ENCODE measurements at regions not wholly inside any gene's neighbourhood (a gene's known extent, or its start where the extent isn't known, plus 50 kb on each side); places are given as distances from the start of the nearest gene placed in this dataset.

GRCh38 chr1:5632224-5632623, 360.0 kb downstream of the NPHP4 start:
- H3K27me3 ChIP-seq (ENCODE audit: control insufficient read depth in 4 of 4, insufficient read depth in 4 of 4, low read length in 3 of 4), result peaks cover 0 to 6% (median 0%) of the 10 kb centered on the region in 4 donors
- no peak for DNase-seq (ENCODE audit: low spot score)
- WGBS, result 56% methylated on average over 4 of the region's 4 CpGs

DNA sequence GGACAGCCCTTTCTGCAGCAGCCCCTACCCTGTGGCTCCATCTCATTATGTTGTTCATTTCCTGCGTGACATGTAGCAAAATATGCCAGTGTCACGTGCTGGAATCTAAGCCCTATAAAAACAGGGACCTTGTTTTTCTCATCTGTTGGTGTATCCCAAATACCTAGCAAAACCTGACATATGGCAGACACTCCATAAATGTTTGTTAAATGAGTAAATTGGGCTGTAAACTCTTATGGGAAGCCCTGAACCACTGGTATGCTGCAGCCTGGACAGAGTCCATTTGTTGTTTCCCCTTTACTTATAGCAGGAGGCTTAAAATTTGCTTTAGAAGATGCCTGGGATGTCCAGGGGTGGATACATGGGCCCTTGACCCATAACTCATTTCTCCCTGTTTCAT, 363.8 kb downstream of the NPHP4 start:
- H3K4me1 ChIP-seq (ENCODE audit: control insufficient read depth in 4 of 4, insufficient read depth in 4 of 4, low read length in 3 of 4), result no peaks in the 10 kb centered on the region
- no peak overlapping the region for H3K4me3 ChIP-seq (ENCODE audit: low read depth in 1 of 3, low read length in 3 of 3)
- no peaks in the 10 kb centered on the region for H3K9me3 ChIP-seq (ENCODE audit: control insufficient read depth in 4 of 4, low read length in 3 of 4)
- no peaks in the 10 kb centered on the region for H3K27me3 ChIP-seq (ENCODE audit: control insufficient read depth in 4 of 4, insufficient read depth in 4 of 4, low read length in 3 of 4)
- 64% methylated on average over 2 of the region's 2 CpGs for WGBS
- H3K36me3 ChIP-seq (ENCODE audit: control insufficient read depth in 4 of 4, insufficient read depth in 3 of 4, low read depth in 1 of 4, low read length in 3 of 4), result no peaks in the 10 kb centered on the region
- H3K9ac ChIP-seq (ENCODE audit: low read depth in 1 of 2, low read length in 2 of 2), result no peak overlapping the region
- DNase-seq (ENCODE audit: low spot score), result no peak
- no peak overlapping the region for H3K27ac ChIP-seq (ENCODE audit: low read depth in 1 of 2, low read length in 2 of 2)
- TF ChIP-seq REST (IDR thresholded peaks at IDR 0.05), result no peak
- no peak for TF ChIP-seq YY1 (IDR thresholded peaks at IDR 0.05)
- TF ChIP-seq MAX (IDR thresholded peaks at IDR 0.05), result no peak
- TF ChIP-seq RAD21 (IDR thresholded peaks at IDR 0.05), result no peak
- TF ChIP-seq TAF1 (conservative IDR thresholded peaks at IDR 0.05), result no peak
- TF ChIP-seq, protein P1, sequence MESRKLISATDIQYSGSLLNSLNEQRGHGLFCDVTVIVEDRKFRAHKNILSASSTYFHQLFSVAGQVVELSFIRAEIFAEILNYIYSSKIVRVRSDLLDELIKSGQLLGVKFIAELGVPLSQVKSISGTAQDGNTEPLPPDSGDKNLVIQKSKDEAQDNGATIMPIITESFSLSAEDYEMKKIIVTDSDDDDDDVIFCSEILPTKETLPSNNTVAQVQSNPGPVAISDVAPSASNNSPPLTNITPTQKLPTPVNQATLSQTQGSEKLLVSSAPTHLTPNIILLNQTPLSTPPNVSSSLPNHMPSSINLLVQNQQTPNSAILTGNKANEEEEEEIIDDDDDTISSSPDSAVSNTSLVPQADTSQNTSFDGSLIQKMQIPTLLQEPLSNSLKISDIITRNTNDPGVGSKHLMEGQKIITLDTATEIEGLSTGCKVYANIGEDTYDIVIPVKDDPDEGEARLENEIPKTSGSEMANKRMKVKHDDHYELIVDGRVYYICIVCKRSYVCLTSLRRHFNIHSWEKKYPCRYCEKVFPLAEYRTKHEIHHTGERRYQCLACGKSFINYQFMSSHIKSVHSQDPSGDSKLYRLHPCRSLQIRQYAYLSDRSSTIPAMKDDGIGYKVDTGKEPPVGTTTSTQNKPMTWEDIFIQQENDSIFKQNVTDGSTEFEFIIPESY (IDR thresholded peaks at IDR 0.05), result no peak
- no peak for TF ChIP-seq HNF4G (IDR thresholded peaks at IDR 0.05)
- no peak for TF ChIP-seq FOXA1 (IDR thresholded peaks at IDR 0.05)
- no peak for TF ChIP-seq RXRA (IDR thresholded peaks at IDR 0.05)
- no peak for TF ChIP-seq EGR1 (IDR thresholded peaks at IDR 0.05; ENCODE audit: low read depth in 2 of 2)
- TF ChIP-seq JUND (IDR thresholded peaks at IDR 0.05), result no peak
- TF ChIP-seq ATF3 (IDR thresholded peaks at IDR 0.05), result no peak
- TF ChIP-seq SP1 (IDR thresholded peaks at IDR 0.05), result no peak
- TF ChIP-seq FOXA2 (IDR thresholded peaks at IDR 0.05), result no peak

More at GRCh38 chr1:5632224-5632623, 360.0 kb downstream of the NPHP4 start:
- peaks cover 0 to 1% (median 0%) of the 10 kb centered on the region in 4 donors for H3K9me3 ChIP-seq (ENCODE audit: control insufficient read depth in 4 of 4, low read length in 3 of 4)
- H3K4me1 ChIP-seq (ENCODE audit: control insufficient read depth in 4 of 4, insufficient read depth in 4 of 4, low read length in 3 of 4), result no peaks in the 10 kb centered on the region
- no peak overlapping the region for H3K4me3 ChIP-seq (ENCODE audit: low read depth in 1 of 3, low read length in 3 of 3)
- TF ChIP-seq HNF4A (conservative IDR thresholded peaks at IDR 0.05) (no peak), FOXA1 (IDR thresholded peaks at IDR 0.05) (no peak), REST (IDR thresholded peaks at IDR 0.05) (no peak), HNF4G (IDR thresholded peaks at IDR 0.05) (no peak), TAF1 (conservative IDR thresholded peaks at IDR 0.05) (no peak), YY1 (IDR thresholded peaks at IDR 0.05) (no peak), SP1 (IDR thresholded peaks at IDR 0.05) (no peak), RXRA (IDR thresholded peaks at IDR 0.05) (no peak)
- TF ChIP-seq, protein P1 (IDR thresholded peaks at IDR 0.05), result no peak
- no peaks in the 10 kb centered on the region for H3K36me3 ChIP-seq (ENCODE audit: control insufficient read depth in 4 of 4, insufficient read depth in 3 of 4, low read depth in 1 of 4, low read length in 3 of 4)
- H3K9ac ChIP-seq (ENCODE audit: low read depth in 1 of 2, low read length in 2 of 2), result no peak overlapping the region
- no peak overlapping the region for H3K27ac ChIP-seq (ENCODE audit: low read depth in 1 of 2, low read length in 2 of 2)
